ENCODE measurements at regions not wholly inside any gene's neighbourhood (a gene's known extent, or its start where the extent isn't known, plus 50 kb on each side); places are given as distances from the start of the nearest gene placed in this dataset.
"Not testable (repeated sequence)": the region's sequence is repeated elsewhere in the genome, so short reads cannot be mapped to it uniquely, and the experiment has no call there.

- DNase-seq = no peak
Measured at GRCh38 chr2:2620604-2621003, 289.5 kb upstream of the MYT1L start.

GRCh38 chr2:2619995-2620394, 288.9 kb upstream of the MYT1L start:
- DNase-seq = no peak

GRCh38 chr2:2614452-2614851, 283.4 kb upstream of the MYT1L start:
- no peak for DNase-seq

GRCh38 chr2:2613279-2614199, 282.5 kb upstream of the MYT1L start:
- DNase-seq = peak; percentile 92

GRCh38 chr2:2610751-2611150, 279.7 kb upstream of the MYT1L start:
- no peak for DNase-seq

GRCh38 chr2:2600366-2600765, 269.3 kb upstream of the MYT1L start:
- no peak for DNase-seq

GRCh38 chr2:2599441-2599840, 268.4 kb upstream of the MYT1L start:
- no peak for DNase-seq

- DNase-seq = no peak
Measured at GRCh38 chr2:2597712-2598111, 266.6 kb upstream of the MYT1L start.

GRCh38 chr2:2591542-2591940, 260.5 kb upstream of the MYT1L start:
- no peak for DNase-seq

GRCh38 chr2:2590841-2591541, 259.9 kb upstream of the MYT1L start:
- no peak for DNase-seq

- DNase-seq = no peak
Measured at GRCh38 chr2:2590141-2590540, 259.1 kb upstream of the MYT1L start.

- DNase-seq = no peak
Measured at GRCh38 chr2:2588777-2589176, 257.7 kb upstream of the MYT1L start.

- no peak for DNase-seq
Measured at GRCh38 chr2:2587354-2587753, 256.3 kb upstream of the MYT1L start.

- DNase-seq = no peak
Measured at GRCh38 chr2:2586931-2587330, 255.9 kb upstream of the MYT1L start.

GRCh38 chr2:2586068-2586776, 255.1 kb upstream of the MYT1L start:
- no peak for DNase-seq

GRCh38 chr2:2582998-2583545, 252.0 kb upstream of the MYT1L start:
- no peak for DNase-seq

- DNase-seq = no peak
Measured at GRCh38 chr2:2581331-2582159, 250.5 kb upstream of the MYT1L start.

GRCh38 chr2:2580841-2581240, 249.8 kb upstream of the MYT1L start:
- not testable (repeated sequence) for DNase-seq

- DNase-seq = no peak
Measured at GRCh38 chr2:2580341-2580740, 249.3 kb upstream of the MYT1L start.

GRCh38 chr2:2579814-2580213, 248.7 kb upstream of the MYT1L start:
- no peak for DNase-seq

GRCh38 chr2:2577407-2577831, 246.3 kb upstream of the MYT1L start:
- DNase-seq = no peak

GRCh38 chr2:2575870-2576386, 244.9 kb upstream of the MYT1L start:
- no peak for DNase-seq
